ENCODE measurements at regions not wholly inside any gene's neighbourhood (a gene's known extent, or its start where the extent isn't known, plus 50 kb on each side); places are given as distances from the start of the nearest gene placed in this dataset.
"Not testable (repeated sequence)": the region's sequence is repeated elsewhere in the genome, so short reads cannot be mapped to it uniquely, and the experiment has no call there.

- intact Hi-C loops (cut with DNase I), result no loop called here
- DNase-seq, result no peak
- Histone ChIP-seq H3K4me3 (no peak overlapping the region), H3K27me3 (peaks cover 0 to 4% (median 0%) of the 10 kb centered on the region in 7 donors), H3K36me3 (no peaks in the 10 kb centered on the region), H3K4me1 (peaks cover 0 to 9% (median 0%) of the 10 kb centered on the region in 9 donors), H3K9me3 (no peaks in the 10 kb centered on the region), H3K27ac (no peak overlapping the region)
- no peak for TF ChIP-seq CTCF (IDR thresholded peaks at IDR 0.05)
- ATAC-seq, result no peak
- 57 to 63% methylated on average over 4 of the region's 4 CpGs for WGBS, 2 donors
These were observed 309.2 kb downstream of the PDCD6IP start for GRCh38 chr3:34107669-34108068.

- no peaks in the 10 kb centered on the region for H3K9me3 ChIP-seq
- 65 to 81% methylated on average over 1 of the region's 1 CpG for WGBS, 2 donors
- no peak overlapping the region for H3K27ac ChIP-seq
- no peaks in the 10 kb centered on the region for H3K36me3 ChIP-seq
- peaks cover 0 to under 1% (median 0%) of the 10 kb centered on the region in 7 donors for H3K27me3 ChIP-seq
- ATAC-seq (no peak), DNase-seq (no peak)
- no peak overlapping the region for H3K4me3 ChIP-seq
- intact Hi-C loops (cut with DNase I), result no loop called here
- TF ChIP-seq CTCF (IDR thresholded peaks at IDR 0.05), result no peak
- H3K4me1 ChIP-seq, result peaks cover 0 to 9% (median 0%) of the 10 kb centered on the region in 9 donors
These were observed 310.6 kb downstream of the PDCD6IP start for GRCh38 chr3:34109021-34109420.

GRCh38 chr3:34109846-34110245 lies 311.4 kb downstream of the PDCD6IP start:
- no peaks in the 10 kb centered on the region for H3K27me3 ChIP-seq
- intact Hi-C loops (cut with DNase I), result no loop called here
- no peaks in the 10 kb centered on the region for H3K9me3 ChIP-seq
- TF ChIP-seq CTCF (IDR thresholded peaks at IDR 0.05), result no peak
- H3K4me1 ChIP-seq, result peaks cover 0 to 9% (median 0%) of the 10 kb centered on the region in 9 donors
- DNase-seq, result no peak
- no peak overlapping the region for H3K27ac ChIP-seq
- 75% methylated on average over 2 of the region's 2 CpGs for WGBS, 2 donors
- no peaks in the 10 kb centered on the region for H3K36me3 ChIP-seq
- no peak overlapping the region for H3K4me3 ChIP-seq
- ATAC-seq, result no peak

- H3K27ac ChIP-seq, result no peak overlapping the region
- intact Hi-C loops (cut with DNase I), result no loop called here
- TF ChIP-seq CTCF (IDR thresholded peaks at IDR 0.05), result no peak
- ATAC-seq (no peak), DNase-seq (no peak)
- H3K4me1 ChIP-seq, result peaks cover 0 to 9% (median 0%) of the 10 kb centered on the region in 9 donors
- H3K36me3 ChIP-seq, result no peaks in the 10 kb centered on the region
- no peaks in the 10 kb centered on the region for H3K27me3 ChIP-seq
- peaks cover 0 to 10% (median 0%) of the 10 kb centered on the region in 11 donors for H3K9me3 ChIP-seq
- WGBS, 2 donors, result 58 to 67% methylated on average over 4 of the region's 4 CpGs
- H3K4me3 ChIP-seq, result no peak overlapping the region
These were observed 312.9 kb downstream of the PDCD6IP start for GRCh38 chr3:34111361-34111760.

- H3K4me3 ChIP-seq; H3K27ac ChIP-seq; ATAC-seq; DNase-seq; H3K36me3 ChIP-seq; H3K27me3 ChIP-seq; H3K4me1 ChIP-seq; intact Hi-C loops (cut with DNase I): not testable (repeated sequence)
- WGBS, 2 donors, result 92 to 95% methylated on average over 15 of the region's 15 CpGs
- H3K9me3 ChIP-seq, result peaks cover 0 to 19% (median 0%) of the 10 kb centered on the region in 11 donors
These were observed 313.8 kb downstream of the PDCD6IP start for GRCh38 chr3:34112261-34112660.

Data from heart right ventricle (tissue), 16 donors.